ENCODE measurements at regions not wholly inside any gene's neighbourhood (a gene's known extent, or its start where the extent isn't known, plus 50 kb on each side); places are given as distances from the start of the nearest gene placed in this dataset.

GRCh38 chr6:43861212-43861894 lies 91.3 kb downstream of the VEGFA start:
- DNase-seq: no peak

- DNase-seq: no peak
Observed at GRCh38 chr6:43860285-43860684, 90.3 kb downstream of the VEGFA start.

GRCh38 chr6:43859213-43859612 lies 89.2 kb downstream of the VEGFA start:
- no peak for DNase-seq

- DNase-seq: no peak
Observed at GRCh38 chr6:43858161-43859153, 88.4 kb downstream of the VEGFA start.

GRCh38 chr6:43856005-43856765 lies 86.2 kb downstream of the VEGFA start:
- DNase-seq: no peak

GRCh38 chr6:43855247-43855646 lies 85.2 kb downstream of the VEGFA start:
- no peak for DNase-seq

GRCh38 chr6:43853066-43853650 lies 83.1 kb downstream of the VEGFA start:
- DNase-seq: no peak

GRCh38 chr6:43852350-43852864 lies 82.4 kb downstream of the VEGFA start:
- no peak for DNase-seq

- no peak for DNase-seq
Observed at GRCh38 chr6:43851204-43851865, 81.3 kb downstream of the VEGFA start.

GRCh38 chr6:43850314-43851203 lies 80.5 kb downstream of the VEGFA start:
- DNase-seq: no peak

- no peak for DNase-seq
Observed at GRCh38 chr6:43849844-43850243, 79.8 kb downstream of the VEGFA start.

- DNase-seq: no peak
Observed at GRCh38 chr6:43848671-43849391, 78.8 kb downstream of the VEGFA start.

- DNase-seq: no peak
Observed at GRCh38 chr6:43847741-43848630, 78.0 kb downstream of the VEGFA start.

- no peak for DNase-seq
Observed at GRCh38 chr6:43846556-43846955, 76.5 kb downstream of the VEGFA start.

GRCh38 chr6:43845646-43846045 lies 75.6 kb downstream of the VEGFA start:
- no peak for DNase-seq

- no peak for DNase-seq
Observed at GRCh38 chr6:43843669-43844171, 73.7 kb downstream of the VEGFA start.

GRCh38 chr6:43843097-43843645 lies 73.2 kb downstream of the VEGFA start:
- no peak for DNase-seq

GRCh38 chr6:43842231-43842794 lies 72.3 kb downstream of the VEGFA start:
- DNase-seq: no peak

Measured in NCI-H1930 (cell line).